PC-3 (cell line): ENCODE measurements at regions not wholly inside any gene's neighbourhood (a gene's known extent, or its start where the extent isn't known, plus 50 kb on each side); places are given as distances from the start of the nearest gene placed in this dataset.

Experiments used
- ATAC-seq: fragments of 200-7000 bp; cut with Tn5 transposase; 2 replicates; pipeline ENCODE4 v1.9.1; 2020; ENCODE audit warnings: mild to moderate bottlenecking, moderate library complexity
- BruUV-seq: library from RNA; stranded (reverse); fragments of 400-500 nt; replicated peaks from 2 replicates; lab custom pipeline; 2021; lab: Mats Ljungman, UMichigan
- CTCF ChIA-PET: fragments of 300-600 bp; sonication (Branson Sonifier 250); formaldehyde crosslinking; loops from one replicate; lab custom pipeline; 2022; ENCODE audit warnings: antibody characterized with exemption; lab: Charles Lee
- POLR2A ChIA-PET: fragments of 300-600 bp; sonication (Branson Sonifier 250); formaldehyde crosslinking; loops from one replicate; lab custom pipeline; 2022; ENCODE audit warnings: antibody characterized with exemption; ENCODE audit not compliant: unreplicated experiment; lab: Charles Lee
- DNase-seq: peaks from one replicate; pipeline ENCODE4 v3.0.0-alpha.2; 2015
- H2AFZ ChIP-seq: fragments of 300-600 bp; sonication (generic); 2 replicates; pipeline ENCODE4 v1.6.0; 2016; ENCODE audit warnings: antibody characterized with exemption, low read length
- H3F3A ChIP-seq: fragments of 300-600 bp; sonication (generic); one replicate; pipeline ENCODE4 v1.6.0; 2017; ENCODE audit warnings: antibody characterized with exemption, low read length, control low read depth, mild to moderate bottlenecking; ENCODE audit not compliant: unreplicated experiment
- H3K27ac ChIP-seq: fragments of 300-600 bp; sonication (generic); 2 replicates; pipeline ENCODE4 v1.5.1; 2016; ENCODE audit warnings: mild to moderate bottlenecking, low read length
- H3K27me3 ChIP-seq: fragments of 300-600 bp; sonication (generic); 2 replicates; pipeline ENCODE4 v1.6.1; 2016; ENCODE audit warnings: low read length, mixed read lengths
- H3K36me3 ChIP-seq: fragments of 300-600 bp; sonication (generic); 2 replicates; pipeline ENCODE4 v1.6.1; 2016; ENCODE audit warnings: low read depth, mixed run types, low read length, mixed read lengths
- H3K4me1 ChIP-seq: fragments of 300-600 bp; sonication (generic); 2 replicates; pipeline ENCODE4 v1.5.1; 2016; ENCODE audit warnings: low read length; ENCODE audit not compliant: insufficient read depth
- H3K4me2 ChIP-seq: fragments of 300-600 bp; sonication (generic); 2 replicates; pipeline ENCODE4 v1.6.0; 2016; ENCODE audit warnings: low read length
- H3K4me3 ChIP-seq: fragments of 300-600 bp; sonication (generic); 2 replicates; pipeline ENCODE4 v1.5.1; 2016; ENCODE audit warnings: mild to moderate bottlenecking, low read length, mixed read lengths
- H3K79me2 ChIP-seq: fragments of 300-600 bp; sonication (generic); 2 replicates; pipeline ENCODE4 v1.6.1; 2017; ENCODE audit warnings: low read length, mixed read lengths
- H3K9ac ChIP-seq: fragments of 300-600 bp; sonication (generic); 2 replicates; pipeline ENCODE4 v1.6.0; 2016; ENCODE audit warnings: mild to moderate bottlenecking, low read length
- H3K9me2 ChIP-seq: fragments of 300-600 bp; sonication (generic); replicated peaks from 2 replicates; pipeline ENCODE4 v1.6.1; 2016; ENCODE audit warnings: mixed run types, low read length, mixed read lengths
- H3K9me3 ChIP-seq: fragments of 300-600 bp; sonication (generic); 2 replicates; pipeline ENCODE4 v1.6.1; 2016; ENCODE audit warnings: low read length, mixed read lengths
- H4K20me1 ChIP-seq: fragments of 300-600 bp; sonication (generic); 2 replicates; pipeline ENCODE4 v1.6.1; 2016; ENCODE audit warnings: low read length, mixed read lengths
- CTCF ChIP-seq: fragments of 300-600 bp; sonication (generic); conservative IDR thresholded peaks from 2 replicates; pipeline ENCODE4 v1.5.1; 2017; ENCODE audit warnings: antibody characterized with exemption, low read depth, mild to moderate bottlenecking, low read length
- EZH2 ChIP-seq: fragments of 300-600 bp; sonication (generic); IDR thresholded peaks from one replicate; pipeline ENCODE4 v1.6.1; 2017; ENCODE audit warnings: antibody characterized with exemption, mild to moderate bottlenecking, low read length; ENCODE audit not compliant: unreplicated experiment
- EZH2phosphoT487 ChIP-seq: fragments of 300-600 bp; sonication (generic); IDR thresholded peaks from 2 replicates; pipeline ENCODE4 v1.6.1; 2018; ENCODE audit warnings: mild to moderate bottlenecking, antibody characterized with exemption, low read length, borderline replicate concordance
- intact Hi-C: fragments of 100-400 bp; cut with micrococcal nuclease; formaldehyde crosslinking; loops from 2 replicates; pipeline ENCODE4 v1.9.0; 2023

GRCh38 chr21:20404915-20405314 lies 593.3 kb upstream of the NCAM2 start:
- TF ChIP-seq EZH2 (no peak), EZH2phosphoT487 (no peak), CTCF (no peak)
- Histone ChIP-seq H3K9me2 (no peaks in the 10 kb centered on the region), H3K4me1 (no peaks in the 10 kb centered on the region), H2AFZ (no peak overlapping the region), H3K36me3 (no peaks in the 10 kb centered on the region), H3K27ac (no peak overlapping the region), H3F3A (no peaks in the 10 kb centered on the region), H4K20me1 (no peaks in the 10 kb centered on the region), H3K4me2 (no peak overlapping the region), H3K9ac (no peak overlapping the region), H3K27me3 (no peaks in the 10 kb centered on the region), H3K4me3 (no peak overlapping the region), H3K79me2 (no peaks in the 10 kb centered on the region), H3K9me3 (0 out of 2 replicates have a peak, but pooled peaks cover 4% of the 10 kb centered on the region)
- ATAC-seq (no peak), DNase-seq (no peak)
- POLR2A ChIA-PET = no interaction called here
- BruUV-seq = no TSS peak
- CTCF ChIA-PET = no interaction called here
- intact Hi-C loops = no loop called here

GRCh38 chr21:20418353-20418752 lies 579.9 kb upstream of the NCAM2 start:
- BruUV-seq = no TSS peak
- Histone ChIP-seq H3F3A (no peaks in the 10 kb centered on the region), H3K27me3 (no peaks in the 10 kb centered on the region), H3K27ac (no peak overlapping the region), H3K9me2 (no peaks in the 10 kb centered on the region), H3K4me1 (no peaks in the 10 kb centered on the region), H4K20me1 (no peaks in the 10 kb centered on the region), H3K9ac (no peak overlapping the region), H3K9me3 (no peaks in the 10 kb centered on the region), H3K4me2 (no peak overlapping the region), H3K79me2 (no peaks in the 10 kb centered on the region), H2AFZ (no peak overlapping the region), H3K4me3 (no peak overlapping the region), H3K36me3 (no peaks in the 10 kb centered on the region)
- ChIA-PET CTCF (no interaction called here), POLR2A (no interaction called here)
- DNase-seq = no peak
- no peak for ATAC-seq
- intact Hi-C loops = no loop called here
- TF ChIP-seq EZH2 (no peak), EZH2phosphoT487 (no peak), CTCF (no peak)

- Histone ChIP-seq H3K27me3 (no peaks in the 10 kb centered on the region), H2AFZ (no peak overlapping the region), H3K9me3 (no peaks in the 10 kb centered on the region; the same call in 1 of the 2 replicates), H4K20me1 (no peaks in the 10 kb centered on the region), H3K4me1 (no peaks in the 10 kb centered on the region), H3K4me2 (no peak overlapping the region), H3F3A (no peaks in the 10 kb centered on the region), H3K4me3 (no peak overlapping the region), H3K27ac (no peak overlapping the region), H3K9me2 (no peaks in the 10 kb centered on the region), H3K36me3 (no peaks in the 10 kb centered on the region), H3K79me2 (no peaks in the 10 kb centered on the region), H3K9ac (no peak overlapping the region)
- DNase-seq (no peak), ATAC-seq (no peak)
- CTCF ChIA-PET = no interaction called here
- intact Hi-C loops = no loop called here
- TF ChIP-seq CTCF = no peak
- no peak for TF ChIP-seq EZH2
- no TSS peak for BruUV-seq
- POLR2A ChIA-PET = interaction anchor here (0.5 kb wide), 1 partner anchor 66 kb away, joined by 11 read pairs; no protein-coding TSS in a partner anchor
Measured at GRCh38 chr21:20419772-20420171, 578.4 kb upstream of the NCAM2 start.
